Fibroblast of the conjunctiva (primary cell): ENCODE measurements at regions not wholly inside any gene's neighbourhood (a gene's known extent, or its start where the extent isn't known, plus 50 kb on each side); places are given as distances from the start of the nearest gene placed in this dataset.
"Not testable (repeated sequence)": the region's sequence is repeated elsewhere in the genome, so short reads cannot be mapped to it uniquely, and the experiment has no call there.

ENCODE experiments used
- DNase-seq: peaks from one replicate; pipeline ENCODE4 v3.0.0-alpha.2; 2010; ENCODE audit warnings: low read depth

DNA sequence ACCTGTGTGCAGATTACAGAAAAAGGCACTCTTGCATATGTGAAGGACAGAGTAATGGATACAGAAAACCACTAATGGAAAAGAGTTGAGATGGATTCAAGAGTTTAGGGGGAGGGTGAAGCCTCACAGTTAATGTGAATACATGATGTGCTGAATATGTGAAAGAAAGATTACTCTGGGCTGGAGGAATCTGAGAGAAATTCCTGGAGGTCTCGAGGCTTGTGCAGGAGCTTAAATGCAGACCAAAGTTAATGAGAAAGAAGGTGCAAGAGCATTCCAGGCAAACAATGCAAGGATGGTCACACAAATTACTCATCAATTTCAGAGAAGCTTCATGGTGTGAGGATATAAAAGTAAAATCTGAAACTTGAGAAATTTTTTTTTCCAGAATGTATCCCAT is 768.8 kb downstream of the STPG2 start:
- no peak for DNase-seq

DNA sequence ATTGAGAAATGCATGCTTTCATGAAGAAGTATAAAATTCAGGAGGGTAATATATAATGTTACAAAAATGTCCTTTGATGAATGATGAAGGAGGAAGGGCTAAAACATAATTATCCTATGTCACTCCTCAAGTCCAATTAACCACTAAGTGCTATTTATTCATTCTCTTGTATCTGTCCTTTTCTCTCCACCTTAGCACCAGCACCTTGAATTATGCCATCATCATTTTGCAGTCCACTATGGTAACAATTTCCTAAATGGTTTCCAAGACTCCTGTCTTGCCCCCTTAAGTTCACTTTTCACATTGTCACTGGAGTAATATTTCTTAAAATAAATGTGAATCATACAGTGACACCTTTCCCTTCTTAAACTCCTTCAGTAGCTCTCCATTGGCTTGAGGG is 756.3 kb downstream of the STPG2 start:
- no peak for DNase-seq

DNA sequence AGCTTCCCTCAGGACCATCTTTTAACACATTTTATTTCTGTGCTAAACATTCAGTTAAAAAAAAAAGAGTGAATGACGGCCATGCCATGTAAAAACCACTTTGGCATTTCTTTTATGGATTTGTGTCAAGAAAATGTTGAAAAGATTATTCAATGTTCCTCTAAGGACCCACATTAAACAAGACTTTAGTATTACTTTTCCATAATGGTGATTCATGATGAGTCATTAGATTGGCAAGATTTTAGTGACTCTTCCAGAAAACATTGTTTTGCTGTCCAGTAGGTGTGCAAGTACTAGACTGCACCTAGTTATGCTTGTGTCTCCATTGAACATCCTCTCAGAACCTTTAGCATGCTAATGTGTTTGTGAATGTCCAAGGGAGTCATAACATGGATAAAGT is 748.6 kb downstream of the STPG2 start:
- no peak for DNase-seq

DNA sequence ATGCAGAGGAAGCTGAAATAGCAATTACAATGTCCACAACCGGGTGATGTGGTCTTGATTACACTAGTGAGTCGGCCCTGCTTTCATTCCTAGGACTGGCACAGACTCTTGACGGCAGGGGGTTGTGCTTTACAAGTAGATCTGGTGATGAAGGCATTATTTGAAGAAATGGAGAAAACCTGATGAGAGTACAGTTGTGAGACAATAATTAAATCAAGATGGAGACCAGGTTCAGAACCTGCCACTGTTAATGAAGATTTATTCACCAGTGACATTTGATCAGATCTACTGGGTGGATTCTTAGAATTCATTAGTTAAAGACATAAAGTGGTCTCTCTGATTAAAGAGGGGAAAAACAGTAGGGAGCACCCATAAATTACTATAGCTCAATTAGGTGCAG is 747.2 kb downstream of the STPG2 start:
- DNase-seq, result no peak

DNA sequence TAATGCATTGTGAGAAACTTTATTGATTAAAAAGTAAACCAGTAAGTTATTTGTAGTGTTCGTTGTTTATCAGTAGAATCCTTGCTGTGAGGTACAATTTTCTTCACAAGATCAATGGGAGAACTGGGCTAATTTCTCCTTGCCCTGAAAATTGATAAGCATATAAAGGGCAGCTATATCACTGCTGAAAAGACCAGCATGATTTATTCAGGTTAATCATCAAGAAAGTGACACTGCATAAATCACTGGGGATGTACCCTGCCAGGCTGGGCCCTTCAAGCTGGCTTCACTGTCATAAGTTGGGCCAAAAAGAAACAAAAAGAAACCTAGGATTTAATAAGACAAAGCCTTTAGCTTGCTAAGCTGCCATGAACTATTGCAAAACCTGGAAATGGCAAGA is 746.7 kb downstream of the STPG2 start:
- DNase-seq, result no peak

DNA sequence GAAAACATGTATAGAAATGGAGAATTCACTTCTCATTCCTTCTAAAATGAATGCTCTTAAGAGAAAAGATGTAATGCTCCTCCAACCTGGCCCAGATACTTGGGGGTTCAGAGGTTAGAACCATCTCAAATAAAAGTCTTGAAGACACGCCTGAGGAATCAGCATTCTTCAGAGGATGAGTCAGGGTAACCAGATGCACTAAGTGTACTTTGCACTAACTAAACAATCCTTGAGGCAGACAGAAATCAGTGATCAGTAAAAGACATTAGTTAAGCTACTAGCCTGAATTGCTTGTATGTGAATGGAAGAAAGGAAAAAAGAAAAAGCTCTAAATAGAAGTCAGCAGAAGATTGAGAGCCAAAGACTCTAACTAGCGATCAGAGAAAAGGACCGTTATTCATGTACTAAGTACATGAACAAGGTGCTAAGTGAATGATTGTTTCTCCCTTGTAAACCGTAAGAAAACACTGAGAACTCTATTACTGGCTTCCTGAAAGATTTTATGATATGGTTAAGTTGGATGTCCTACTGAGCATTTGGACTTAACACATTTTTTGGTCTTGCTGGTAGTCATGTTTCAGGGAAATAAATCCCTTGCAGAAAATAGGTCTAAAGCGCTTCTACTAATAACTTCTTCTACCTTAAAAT is 738.3 kb downstream of the STPG2 start:
- no peak for DNase-seq

- no peak for DNase-seq
Observed at GRCh38 chr4:97411356-97411755, 731.9 kb downstream of the STPG2 start.

- DNase-seq, result no peak
Observed at GRCh38 chr4:97412331-97412730, 730.9 kb downstream of the STPG2 start.

- DNase-seq, result no peak
Observed at GRCh38 chr4:97414161-97414560, 729.1 kb downstream of the STPG2 start.

DNA sequence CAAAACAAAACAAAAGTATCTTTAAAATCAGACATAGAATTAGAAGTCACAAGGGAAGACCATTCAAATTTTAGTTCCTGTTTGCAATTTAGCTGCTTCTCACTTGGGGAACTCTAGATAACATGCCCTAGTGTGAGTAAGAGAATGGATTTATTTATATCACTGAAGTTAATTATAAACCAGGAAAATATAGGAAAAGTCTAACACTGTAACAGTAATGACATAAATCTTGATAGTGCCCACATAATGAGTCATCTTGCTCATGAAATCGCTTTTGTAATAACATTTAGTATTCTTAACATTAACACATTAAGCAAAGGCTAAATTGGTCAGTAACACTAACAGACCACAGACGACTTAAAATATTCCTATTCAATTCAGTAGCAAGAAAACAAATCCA is 710.7 kb downstream of the STPG2 start:
- DNase-seq, result no peak

DNA sequence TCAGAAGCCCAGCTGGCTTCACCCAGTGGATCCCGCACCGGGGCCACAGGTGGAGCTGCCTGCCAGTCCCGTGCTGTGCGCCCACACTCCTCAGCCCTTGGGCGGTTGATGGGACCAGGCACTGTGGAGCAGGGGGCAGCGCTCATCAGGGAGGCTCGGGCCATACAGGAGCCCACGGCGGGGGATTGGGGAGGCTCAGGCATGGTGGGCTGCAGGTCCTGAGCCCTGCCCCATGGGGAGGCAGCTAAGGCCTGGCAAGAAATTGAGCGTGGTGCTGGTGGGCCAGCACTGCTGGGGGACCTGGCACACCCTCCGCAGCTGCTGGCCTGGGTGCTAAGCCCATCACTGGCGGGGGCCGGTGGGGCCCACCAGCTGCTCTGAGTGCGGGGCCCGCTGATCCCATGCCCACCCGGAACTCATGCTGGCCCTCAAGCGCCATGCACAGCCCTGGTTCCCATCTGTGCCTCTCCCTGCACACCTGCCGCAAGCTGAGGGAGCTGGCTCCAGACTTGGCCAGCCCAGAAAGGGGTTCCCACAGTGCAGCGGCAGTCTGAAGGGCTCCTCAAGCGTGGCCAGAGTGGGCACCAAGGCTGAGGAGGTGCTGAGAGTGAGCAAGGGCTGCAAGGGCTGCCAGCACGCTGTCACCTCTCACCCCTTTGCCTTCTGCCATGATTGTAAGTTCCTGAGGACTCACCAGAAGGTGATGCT is 705.1 kb downstream of the STPG2 start:
- DNase-seq, result not testable (repeated sequence)

DNA sequence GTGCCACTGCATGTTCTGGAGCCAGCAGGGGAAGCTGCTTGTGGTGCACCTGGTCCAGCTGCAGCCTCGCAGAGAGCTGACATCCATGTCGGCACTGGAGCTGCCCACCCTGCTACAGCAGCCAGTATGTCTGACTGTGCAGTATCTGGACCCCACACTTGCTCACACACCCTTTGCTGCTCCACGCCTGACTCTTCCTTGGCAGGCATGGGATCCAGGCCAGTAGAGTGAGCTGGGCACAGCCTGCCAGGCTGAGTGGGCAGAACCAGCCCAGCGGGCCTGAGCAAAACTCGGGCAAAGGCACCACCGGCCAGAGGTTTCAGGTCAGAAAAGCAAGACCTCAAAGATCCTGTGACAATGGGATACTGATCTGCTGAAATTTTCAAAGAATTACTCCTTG is 690.1 kb downstream of the STPG2 start:
- DNase-seq, result no peak

- DNase-seq, result no peak
Observed at GRCh38 chr4:97457253-97457652, 686.0 kb downstream of the STPG2 start.

GRCh38 chr4:97468272-97468671 is 675.0 kb downstream of the STPG2 start:
- no peak for DNase-seq

DNA sequence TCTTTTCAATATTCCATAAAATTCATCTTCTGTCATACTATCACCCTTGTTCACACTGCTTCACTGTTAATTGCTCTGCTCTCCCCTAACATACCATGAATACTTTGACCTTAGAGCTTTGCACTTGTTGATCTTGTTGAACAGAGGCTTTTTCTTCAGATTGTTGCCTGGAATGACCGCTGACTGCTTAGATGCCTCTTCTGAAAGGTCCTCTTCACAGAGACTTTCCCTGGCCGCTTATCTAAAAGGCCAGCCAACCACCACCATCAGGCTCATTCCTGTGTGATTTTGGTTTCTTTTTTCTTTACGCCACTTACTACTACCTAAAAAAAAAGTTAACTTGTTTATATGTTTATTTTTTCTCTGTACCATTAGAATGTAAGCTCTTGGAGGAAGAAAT is 667.7 kb downstream of the STPG2 start:
- DNase-seq, result no peak

DNA sequence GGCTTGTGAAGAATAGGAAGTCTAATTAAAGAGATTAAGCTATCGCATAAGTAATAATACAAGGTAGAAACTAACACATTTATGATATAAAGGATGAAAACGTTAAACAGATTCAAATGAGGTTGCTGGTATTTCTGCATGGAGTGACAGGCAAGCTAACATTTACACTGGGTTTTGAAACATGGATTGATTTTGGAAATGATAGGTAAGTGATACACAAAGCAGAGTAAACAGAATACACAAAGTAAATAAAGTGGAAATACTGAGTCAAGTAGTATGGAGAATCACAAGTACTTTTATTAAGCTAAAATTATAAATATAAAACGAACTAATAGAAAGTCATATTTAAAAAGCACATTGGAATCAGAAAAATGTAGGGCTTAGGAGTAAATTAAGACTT is 665.3 kb downstream of the STPG2 start:
- no peak for DNase-seq

DNA sequence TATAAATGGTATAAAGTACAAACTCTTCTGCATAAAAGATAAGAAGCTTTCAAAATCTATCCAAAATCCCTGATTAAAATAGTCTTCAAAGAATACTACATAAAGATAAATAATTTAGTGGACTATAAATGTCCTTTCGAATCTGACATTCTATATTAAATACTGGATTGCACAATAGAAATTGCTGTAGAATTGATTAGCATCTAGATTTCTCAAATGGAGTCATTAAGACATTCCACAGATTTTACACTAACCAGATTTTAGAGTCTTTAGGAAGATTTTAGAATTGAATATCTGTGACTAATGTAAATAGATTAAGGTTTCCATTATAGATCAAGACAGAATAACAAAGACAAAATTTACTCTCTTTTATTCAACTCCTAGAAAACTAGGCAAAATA is 663.9 kb downstream of the STPG2 start:
- DNase-seq, result no peak

DNA sequence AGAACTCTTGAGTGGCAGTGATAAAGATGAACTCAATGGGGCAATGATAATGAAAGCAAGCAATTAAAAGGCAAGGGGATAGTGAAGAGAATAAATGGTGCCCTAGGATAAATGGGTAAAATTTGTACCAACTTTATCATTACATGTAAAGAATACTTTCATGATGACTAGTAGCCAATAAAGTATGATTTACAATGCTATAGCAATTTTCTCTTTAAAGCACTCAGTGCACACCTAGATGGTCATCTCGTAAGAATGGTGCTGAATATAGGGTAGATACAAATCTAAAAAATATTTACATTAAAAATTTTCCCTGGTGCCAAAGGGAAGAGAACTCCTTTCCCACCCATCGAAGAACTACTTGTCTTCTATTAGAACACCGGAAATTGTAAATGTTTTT is 651.4 kb downstream of the STPG2 start:
- DNase-seq, result no peak

- no peak for DNase-seq
Observed at GRCh38 chr4:97493815-97494518, 649.3 kb downstream of the STPG2 start.

DNA sequence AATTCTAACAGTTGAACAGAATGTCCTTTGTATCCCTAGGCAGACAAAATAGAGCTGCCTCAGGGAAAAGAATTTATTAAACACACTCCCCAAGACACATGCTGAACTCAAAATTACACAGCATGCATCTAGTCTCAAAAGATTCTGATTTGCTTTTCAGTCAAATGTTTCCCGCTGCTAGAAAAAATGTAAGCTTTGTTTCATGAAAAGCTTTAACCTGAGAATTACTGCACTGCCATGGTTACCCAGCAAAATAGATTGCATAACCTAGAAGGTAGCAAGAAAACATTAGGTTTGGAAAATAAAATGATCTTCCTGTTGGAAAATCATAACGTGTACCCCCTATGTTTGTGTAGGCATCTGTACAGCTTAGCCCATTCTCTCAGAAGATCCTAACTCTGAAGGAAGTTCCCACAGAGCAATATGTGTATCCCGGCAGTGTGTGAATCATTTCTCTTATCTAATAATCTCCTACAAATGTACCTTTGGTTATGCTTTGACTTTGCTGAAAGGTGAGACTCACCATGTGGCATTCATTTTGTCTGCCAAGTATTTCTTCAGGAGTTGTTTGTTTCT is 646.9 kb downstream of the STPG2 start:
- no peak for DNase-seq

GRCh38 chr4:97498875-97499274 is 644.4 kb downstream of the STPG2 start:
- DNase-seq, result no peak

- no peak for DNase-seq
Observed at GRCh38 chr4:97500423-97500822, 642.9 kb downstream of the STPG2 start.

DNA sequence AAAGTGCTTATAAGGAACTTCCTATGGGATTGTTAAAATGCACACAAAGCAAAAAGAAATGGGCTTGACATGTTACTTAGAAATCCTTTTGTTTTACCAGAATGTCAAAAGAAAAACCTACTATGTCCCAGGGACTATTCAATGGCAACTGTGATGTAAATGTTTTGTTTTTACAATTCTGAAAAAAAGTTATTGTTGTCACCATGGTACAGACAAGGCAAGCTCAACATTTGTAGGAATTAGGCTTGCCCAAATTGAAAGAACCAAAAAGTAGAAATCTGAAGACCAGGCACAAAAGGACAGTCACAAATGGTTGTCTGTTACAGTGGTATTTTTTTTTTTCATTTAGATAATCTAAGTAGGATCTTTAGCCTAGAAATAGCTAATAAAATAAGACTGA is 638.6 kb downstream of the STPG2 start:
- no peak for DNase-seq
